ENCODE measurements at regions not wholly inside any gene's neighbourhood (a gene's known extent, or its start where the extent isn't known, plus 50 kb on each side); places are given as distances from the start of the nearest gene placed in this dataset.
A peak's percentile ranks its signal among the peaks of the same experiment; 100 is the strongest.

DNA sequence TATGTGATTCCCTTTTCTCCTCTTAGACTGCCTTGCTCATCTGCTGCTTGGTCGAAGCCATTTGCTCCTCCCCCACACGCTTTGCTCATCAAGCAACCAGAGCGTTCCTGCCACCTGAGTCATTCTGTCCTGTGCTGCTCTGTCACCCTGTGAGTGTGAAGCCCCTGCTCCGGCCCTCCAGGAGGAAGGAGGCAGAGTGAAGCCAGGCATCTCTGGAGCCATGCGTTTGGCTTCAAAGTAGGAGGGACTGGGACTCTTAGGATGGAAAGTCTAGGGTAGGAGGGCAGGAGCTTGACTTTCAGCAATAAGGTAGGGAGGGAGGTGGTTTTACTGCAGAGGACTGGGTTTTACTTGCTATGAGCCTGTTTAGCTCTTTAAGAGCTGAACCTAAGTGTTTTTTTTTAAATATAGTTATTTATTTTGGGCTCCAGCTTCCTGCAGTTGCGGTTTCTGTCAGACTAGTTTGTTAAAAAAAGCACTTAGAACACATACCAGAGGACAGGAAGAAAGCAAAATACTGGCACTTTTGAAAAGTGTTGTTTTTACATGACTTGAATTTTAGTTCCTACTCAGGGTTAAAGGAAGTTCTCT lies 63.6 kb downstream of the SPINK2 start:
- DNase-seq = peak; percentile 97

DNA sequence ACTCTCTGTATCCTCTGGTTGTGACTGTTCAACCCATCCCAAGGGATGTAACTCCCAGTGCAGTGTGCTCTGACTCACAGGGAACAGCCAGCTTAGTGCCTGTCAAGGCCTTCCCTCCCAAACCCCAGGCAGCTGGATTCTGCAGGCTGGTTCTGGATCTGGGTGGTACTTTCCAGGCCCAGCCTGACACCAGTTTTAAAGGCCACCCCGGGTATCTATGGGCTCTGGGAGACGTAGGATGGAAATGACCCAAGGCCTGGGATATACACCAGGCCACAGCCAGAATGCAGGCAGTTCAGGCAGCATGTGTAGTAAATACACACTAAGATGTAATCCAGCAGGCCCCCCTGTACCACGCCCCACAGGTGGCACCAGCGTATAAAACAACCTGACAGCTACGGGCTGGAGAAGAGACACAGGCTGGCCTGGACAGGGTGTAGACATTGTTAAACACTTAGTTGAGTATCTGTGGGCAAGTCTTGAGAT lies 64.2 kb downstream of the SPINK2 start:
- peak; percentile 79 for DNase-seq

DNA sequence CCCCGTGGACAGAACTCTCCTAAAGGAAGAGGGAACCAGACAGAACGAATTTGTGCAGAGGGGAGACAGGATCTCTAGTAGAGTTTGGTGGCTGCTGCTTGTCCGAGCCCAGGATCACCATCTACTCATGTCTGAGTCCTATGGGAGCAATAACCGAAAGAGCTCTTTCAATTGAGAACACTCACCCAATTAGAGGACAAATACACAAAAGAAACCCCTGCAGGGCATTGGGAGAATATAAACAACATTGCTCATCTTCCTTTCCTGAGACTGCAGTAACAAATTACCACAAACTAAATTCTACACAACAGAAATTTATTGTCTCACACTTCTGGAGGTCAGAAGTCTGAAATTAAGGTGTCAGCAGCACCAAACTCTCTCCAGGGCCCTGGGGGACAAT lies 65.6 kb downstream of the SPINK2 start:
- DNase-seq = peak; percentile 76

DNA sequence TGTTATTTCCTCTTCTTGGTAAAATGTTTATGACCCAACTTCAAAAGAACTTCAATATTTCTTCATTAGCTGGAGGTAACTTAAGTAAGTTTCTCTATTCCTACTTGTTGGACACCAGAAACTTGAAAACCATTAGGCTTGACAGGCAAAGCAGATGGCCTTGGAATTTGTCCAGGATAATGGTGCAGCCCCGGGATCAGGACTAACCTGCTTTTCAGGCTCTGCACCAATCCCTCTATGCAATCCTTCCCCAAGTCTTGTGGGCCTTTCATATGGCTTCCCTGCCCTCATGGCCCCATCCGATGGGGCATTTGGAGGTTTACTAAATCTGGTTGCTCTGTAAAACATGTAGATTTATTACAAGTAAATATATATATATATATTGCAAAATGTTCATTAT lies 68.5 kb downstream of the SPINK2 start:
- DNase-seq = no peak

DNA sequence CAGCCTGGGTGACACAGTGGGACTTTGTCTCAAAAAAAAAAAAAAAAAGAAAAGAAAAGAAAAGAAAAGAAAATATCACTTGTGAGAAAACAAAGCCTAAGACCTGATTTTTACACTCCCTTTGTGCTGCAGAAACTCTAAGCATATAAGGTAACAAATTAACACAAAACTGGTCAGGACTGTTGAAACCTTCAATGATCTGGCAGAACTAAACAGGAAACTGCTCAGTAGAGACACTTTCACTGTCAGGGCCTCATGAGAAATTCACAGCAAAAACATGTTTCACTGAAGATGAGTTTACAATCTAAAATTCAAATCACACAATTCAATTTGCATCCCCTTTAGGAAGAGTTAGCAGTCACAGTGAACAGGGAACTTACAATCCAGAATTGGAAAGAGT lies 69.1 kb upstream of the HOPX start:
- DNase-seq = no peak

DNA sequence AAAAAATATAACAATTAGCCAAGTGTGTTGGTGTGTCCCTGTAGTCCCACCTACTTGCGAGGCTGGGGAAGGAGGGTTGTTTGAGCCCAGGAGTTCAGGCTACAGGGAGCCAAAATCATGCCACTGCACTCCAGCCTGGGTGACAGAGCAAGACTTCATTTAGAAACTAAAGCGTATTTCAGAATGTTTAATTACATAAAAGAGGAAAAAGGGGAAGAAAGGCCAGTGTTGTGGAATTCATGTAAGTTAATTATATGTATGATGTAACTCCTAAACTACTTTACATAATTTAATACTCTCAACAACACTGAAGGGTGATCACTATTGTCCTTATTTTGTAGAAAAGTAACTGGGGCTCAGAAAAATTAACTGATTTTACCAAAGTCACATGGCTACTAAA lies 67.2 kb upstream of the HOPX start:
- DNase-seq = no peak

DNA sequence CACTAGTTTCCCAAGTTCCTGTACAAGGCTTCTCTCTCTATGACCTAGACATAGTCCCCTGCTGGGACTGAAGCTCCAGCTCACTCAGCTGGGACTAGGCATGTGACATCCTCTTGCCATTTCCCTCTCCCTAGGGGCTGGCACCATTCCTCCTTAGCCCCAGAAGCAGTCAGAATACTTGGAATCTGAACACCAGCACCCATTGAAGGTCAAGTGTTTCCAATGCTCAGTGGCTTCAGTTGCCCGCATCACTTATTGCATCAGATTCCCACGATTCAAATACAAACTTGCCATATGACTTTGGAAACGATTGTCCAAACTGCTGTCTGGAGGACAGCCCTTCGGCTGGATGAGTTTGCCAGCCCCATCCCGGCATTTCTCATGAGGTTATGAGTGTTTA lies 65.5 kb upstream of the HOPX start:
- no peak for DNase-seq

DNA sequence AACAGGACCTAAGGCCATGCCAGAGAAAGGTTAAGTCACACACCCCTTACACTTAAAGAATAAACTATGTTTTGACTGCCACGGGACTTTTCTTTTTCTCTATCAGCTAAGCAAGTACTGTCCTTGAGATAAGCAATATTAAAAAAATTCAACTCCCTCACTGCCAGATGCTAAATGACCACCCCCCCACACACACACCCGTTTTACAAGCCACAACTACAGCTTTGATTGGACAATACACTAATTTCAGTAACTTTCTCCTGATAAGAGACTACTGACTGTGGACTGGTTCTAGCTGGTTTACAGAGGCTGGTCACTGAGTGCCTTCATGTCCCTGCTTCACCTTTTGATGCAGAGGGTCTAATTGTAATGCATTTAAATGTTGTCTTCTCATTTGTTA lies 63.9 kb upstream of the HOPX start:
- no peak for DNase-seq

DNA sequence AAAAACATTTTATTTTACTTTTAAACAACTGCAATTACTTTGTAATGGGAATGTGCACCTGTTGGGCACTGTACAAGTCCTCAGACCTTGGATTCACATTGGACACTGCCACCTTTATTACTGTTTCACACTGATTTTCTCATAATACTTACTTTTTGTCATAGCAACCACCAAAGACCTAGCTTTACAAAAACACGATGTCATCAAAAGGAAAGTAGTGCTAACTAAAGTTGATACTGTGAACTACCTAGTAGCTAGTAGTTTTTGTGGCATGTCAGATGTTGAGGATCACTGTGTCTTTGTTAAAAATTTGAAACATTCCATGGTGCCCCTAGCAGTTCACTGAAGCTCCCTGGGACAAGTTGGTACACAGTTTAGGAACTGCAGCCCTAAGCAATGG lies 62.9 kb upstream of the HOPX start:
- DNase-seq = no peak

DNA sequence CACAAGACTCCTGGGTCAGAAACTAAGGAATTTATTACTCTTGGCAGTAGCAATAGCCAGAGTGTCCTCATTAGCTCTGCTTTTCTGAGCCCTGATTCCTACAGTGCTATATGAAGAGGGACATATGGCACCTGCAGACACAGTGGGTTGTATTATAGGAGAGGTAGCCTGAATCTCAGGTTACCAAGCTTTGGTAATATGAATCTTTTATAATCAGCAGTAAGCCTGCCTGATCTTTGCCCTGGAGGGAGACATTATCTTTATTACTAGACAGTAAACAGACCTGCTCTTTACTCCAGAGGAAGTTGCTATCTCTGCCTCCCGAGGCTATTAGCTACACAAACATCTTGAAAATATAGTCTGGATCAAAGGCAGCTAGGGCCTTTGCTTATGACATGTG lies 62.5 kb upstream of the HOPX start:
- DNase-seq = no peak

DNA sequence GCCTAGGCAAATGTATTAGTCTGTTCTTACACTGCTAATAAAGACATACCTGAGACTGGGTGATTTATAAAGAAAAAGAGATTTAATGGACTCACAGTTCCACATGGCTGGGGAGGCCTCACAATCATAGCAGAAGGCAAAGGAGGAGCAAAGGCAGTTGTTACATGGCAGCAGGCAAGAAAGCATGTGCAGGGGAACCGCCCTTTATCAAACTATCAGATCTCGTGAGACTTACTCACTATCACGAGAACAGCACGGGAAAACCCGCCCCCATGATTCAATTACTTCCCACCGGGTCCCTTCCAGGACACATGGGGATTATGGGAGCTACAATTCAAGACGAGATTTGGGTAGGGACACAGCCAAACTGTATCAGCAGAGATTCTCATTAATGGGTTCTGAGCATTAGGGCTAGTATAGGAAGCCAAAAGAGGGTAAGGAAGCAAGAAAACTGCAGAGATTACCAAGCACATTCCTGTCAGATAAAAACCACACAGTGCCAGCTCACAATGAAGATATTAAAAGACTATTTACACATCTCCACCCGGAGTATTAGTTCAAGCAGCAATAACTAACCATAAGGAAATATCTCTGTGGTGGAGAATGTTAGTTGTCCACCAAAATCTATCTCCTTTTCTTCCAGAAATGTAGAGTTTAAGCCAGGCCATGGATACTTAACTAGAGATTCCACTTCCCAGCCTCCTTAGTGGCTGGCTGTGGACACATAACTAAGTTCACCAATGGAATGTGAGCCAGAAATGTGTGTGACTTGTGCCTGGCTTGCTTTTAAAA lies 61.2 kb upstream of the HOPX start:
- peak; percentile 44 for DNase-seq

DNA sequence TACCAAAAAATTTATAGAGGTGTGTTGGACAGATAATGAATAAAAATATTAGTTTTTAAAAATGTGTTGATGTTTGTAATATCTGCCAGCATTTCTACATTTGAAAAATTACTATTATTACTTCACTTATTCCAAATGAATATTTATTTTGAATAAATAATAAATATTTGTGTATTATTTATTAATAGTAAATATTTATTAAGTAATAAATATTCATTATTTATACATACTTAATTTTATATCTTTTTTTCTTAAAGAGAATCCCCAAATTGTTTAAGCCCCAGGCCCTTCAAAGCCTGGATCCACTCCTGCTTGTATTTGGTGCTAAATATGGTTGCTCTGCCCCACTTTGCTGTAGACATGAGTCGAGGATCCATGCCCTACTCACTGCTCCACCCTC lies 60.5 kb upstream of the HOPX start:
- no peak for DNase-seq

DNA sequence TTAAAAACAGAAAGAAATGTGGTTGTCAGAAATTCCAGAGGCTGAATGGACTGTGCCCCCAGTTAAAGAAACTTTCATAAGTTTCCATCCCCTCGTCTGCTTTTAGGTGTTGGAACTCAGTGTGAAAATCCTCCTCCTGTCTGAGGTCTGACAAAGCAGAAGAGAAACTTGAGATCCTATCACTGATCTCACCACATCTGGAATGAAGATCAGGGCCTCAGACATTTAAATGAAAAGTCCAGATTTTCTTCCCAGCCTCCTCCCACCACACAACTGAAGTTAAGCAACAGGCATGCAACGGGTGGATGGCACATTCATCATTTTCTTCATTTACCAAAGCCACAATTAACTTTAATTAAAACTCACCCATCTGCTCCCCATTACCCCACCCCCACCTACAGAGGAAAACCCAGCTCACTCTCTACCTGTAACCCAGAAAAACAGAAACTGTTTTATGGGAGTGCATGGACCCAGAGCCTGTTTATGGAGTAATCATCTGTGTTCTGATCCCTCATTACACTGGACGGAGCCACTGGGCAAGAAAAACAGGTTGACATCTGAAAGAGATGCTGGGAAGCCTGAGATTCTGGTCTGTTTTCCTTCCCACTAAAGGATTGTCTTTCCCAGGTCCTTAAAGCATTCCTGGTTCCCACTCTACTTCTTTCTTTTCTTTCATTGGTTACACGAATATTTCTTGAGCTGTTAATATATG lies 58.1 kb upstream of the HOPX start:
- DNase-seq = peak; percentile 11

DNA sequence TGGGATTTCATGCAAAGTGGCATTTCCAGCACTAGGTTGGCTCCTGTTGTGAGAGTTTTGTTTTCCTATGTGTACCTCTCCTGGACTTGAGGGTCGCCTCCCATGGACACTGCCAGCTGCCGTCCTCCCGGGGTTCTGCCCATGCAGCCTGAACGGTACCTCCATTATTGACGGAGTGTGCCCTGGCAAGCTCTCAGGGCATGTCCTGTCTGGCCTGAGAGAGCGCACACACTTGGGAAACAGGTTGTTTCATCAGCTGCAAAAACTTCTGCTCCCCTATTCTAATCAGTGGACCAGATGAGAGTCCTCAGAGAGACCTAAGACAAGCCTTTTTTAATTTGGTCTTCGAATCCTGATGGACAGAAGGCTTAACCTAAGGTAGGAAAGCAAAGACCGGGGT lies 56.6 kb upstream of the HOPX start:
- DNase-seq = no peak

DNA sequence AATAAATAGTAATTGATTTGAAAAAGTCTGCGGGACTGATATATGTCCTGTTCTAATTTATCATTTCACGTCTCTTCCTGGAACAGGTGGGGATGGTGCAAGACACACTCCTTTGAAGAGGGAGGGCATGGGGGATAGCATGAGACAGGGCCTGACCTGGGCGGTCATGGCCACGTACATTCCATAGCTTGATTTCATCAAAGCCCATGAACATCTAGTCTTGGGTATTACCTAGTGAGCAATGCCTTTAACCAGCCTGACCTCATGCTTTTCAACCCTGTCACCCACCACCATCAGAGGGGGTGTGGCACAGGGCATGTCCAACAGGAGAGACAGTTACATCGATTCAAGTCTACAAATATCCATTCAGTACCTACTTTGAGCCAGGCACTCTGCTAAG lies 52.3 kb upstream of the HOPX start:
- DNase-seq = no peak

DNA sequence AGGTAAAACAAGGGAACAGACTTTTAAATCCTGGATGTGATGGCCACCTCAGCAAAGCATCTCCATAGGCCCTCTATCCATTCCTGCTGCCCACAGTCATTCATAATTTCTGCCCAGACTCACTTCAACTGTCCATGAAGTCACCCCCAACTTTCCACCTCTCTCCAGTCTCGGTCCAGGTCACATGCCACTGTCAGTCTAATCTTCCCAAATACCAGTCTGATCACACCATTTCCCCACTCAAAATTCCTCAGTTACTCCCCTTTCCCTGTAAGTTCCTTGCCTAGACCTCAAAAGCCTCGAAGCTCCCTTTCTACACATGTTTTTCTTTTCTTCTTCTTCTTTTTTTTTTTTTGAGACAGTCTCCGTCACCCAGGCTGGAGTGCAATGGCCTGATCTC lies 51.2 kb upstream of the HOPX start:
- no peak for DNase-seq

DNA sequence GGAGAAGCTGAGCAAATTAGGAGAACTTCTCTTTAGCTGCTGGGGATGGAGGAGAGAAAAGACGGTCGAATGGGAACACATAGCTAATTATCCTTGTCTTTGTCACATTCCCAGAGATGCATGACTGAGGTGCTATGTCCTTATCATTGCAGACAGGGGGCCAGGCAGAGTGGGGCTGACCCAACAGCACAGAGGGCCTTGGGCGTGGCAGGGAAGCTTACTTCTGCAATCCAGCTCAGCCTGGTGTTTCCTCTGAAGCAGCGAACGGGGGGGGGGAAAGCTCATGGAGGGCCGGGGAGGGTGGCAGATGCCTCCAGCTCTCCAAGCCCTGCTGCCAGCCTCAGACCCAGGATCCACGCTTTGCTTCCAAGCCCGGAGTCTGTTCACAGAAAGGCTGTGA lies 50.8 kb upstream of the HOPX start:
- no peak for DNase-seq
